ENCODE measurements at regions not wholly inside any gene's neighbourhood (a gene's known extent, or its start where the extent isn't known, plus 50 kb on each side); places are given as distances from the start of the nearest gene placed in this dataset.

DNA sequence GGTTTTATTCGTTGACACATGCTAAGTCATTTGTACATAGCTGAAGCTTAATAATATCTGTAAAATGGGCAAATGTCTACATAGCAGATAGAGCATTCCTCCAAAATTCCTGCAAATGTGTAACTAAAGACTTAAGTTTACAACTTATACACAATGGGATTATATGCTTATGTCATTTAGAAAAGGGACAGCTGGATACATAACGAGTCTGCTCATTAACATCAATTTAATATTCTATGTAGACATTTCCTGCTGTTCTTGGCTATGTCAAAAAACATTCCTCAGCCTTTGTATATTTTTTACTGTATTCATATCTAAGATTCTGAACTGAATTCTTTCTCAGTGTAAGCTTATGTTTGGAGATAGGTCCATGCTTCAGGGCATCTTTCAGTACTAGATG is 762.2 kb downstream of the NR2F2 start:
- Histone ChIP-seq H3K36me3 (ENCODE audit: control insufficient read depth, insufficient read depth, low read length) (no peaks in the 10 kb centered on the region), H3K4me1 (replicated peaks in 1 of 2; ENCODE audit: control insufficient read depth in 2 of 2, insufficient read depth in 2 of 2, low read length in 2 of 2) (no peaks in the 10 kb centered on the region), H3K27me3 (ENCODE audit: control insufficient read depth in 2 of 2, insufficient read depth in 2 of 2, low read length in 2 of 2) (no peaks in the 10 kb centered on the region), H3K4me2 (ENCODE audit: insufficient read depth, low read length) (no peak overlapping the region), H3K4me3 (no peak overlapping the region), H3K27ac (ENCODE audit: extremely low read depth, low read depth, low read length) (no peak overlapping the region), H3K9me1 (ENCODE audit: control insufficient read depth, insufficient read depth, low read length) (no peaks in the 10 kb centered on the region), H4K20me1 (replicated peaks; ENCODE audit: control insufficient read depth, insufficient read depth, low read length) (no peaks in the 10 kb centered on the region), H3K9me3 (replicated peaks; ENCODE audit: control insufficient read depth, insufficient read depth, low read depth, low read length) (no peaks in the 10 kb centered on the region), H2AFZ (ENCODE audit: low read depth, low read length) (no peak overlapping the region), H3K79me2 (ENCODE audit: control insufficient read depth, insufficient read depth, low read length) (no peaks in the 10 kb centered on the region), H3K9ac (ENCODE audit: insufficient read depth in 1 of 2, low read depth in 2 of 2, low read length in 2 of 2) (no peak overlapping the region)
- ChIA-PET CTCF (ENCODE audit: low intra/inter-chr PET ratio) (no interaction called here), POLR2A (no interaction called here)
- FAIRE-seq, result no peak
- no peak for ATAC-seq
- WGBS (ENCODE audit: insufficient coverage, low coverage, missing lambda C conversion rate), result 7% methylated on average over 2 of the region's 2 CpGs
- BruUV-seq (replicated peaks), result no TSS peak
- TF ChIP-seq, protein P1, sequence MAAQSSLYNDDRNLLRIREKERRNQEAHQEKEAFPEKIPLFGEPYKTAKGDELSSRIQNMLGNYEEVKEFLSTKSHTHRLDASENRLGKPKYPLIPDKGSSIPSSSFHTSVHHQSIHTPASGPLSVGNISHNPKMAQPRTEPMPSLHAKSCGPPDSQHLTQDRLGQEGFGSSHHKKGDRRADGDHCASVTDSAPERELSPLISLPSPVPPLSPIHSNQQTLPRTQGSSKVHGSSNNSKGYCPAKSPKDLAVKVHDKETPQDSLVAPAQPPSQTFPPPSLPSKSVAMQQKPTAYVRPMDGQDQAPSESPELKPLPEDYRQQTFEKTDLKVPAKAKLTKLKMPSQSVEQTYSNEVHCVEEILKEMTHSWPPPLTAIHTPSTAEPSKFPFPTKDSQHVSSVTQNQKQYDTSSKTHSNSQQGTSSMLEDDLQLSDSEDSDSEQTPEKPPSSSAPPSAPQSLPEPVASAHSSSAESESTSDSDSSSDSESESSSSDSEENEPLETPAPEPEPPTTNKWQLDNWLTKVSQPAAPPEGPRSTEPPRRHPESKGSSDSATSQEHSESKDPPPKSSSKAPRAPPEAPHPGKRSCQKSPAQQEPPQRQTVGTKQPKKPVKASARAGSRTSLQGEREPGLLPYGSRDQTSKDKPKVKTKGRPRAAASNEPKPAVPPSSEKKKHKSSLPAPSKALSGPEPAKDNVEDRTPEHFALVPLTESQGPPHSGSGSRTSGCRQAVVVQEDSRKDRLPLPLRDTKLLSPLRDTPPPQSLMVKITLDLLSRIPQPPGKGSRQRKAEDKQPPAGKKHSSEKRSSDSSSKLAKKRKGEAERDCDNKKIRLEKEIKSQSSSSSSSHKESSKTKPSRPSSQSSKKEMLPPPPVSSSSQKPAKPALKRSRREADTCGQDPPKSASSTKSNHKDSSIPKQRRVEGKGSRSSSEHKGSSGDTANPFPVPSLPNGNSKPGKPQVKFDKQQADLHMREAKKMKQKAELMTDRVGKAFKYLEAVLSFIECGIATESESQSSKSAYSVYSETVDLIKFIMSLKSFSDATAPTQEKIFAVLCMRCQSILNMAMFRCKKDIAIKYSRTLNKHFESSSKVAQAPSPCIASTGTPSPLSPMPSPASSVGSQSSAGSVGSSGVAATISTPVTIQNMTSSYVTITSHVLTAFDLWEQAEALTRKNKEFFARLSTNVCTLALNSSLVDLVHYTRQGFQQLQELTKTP (IDR thresholded peaks at IDR 0.05; ENCODE audit: low read depth in 1 of 2, partially characterized antibody in 2 of 2), result no peak
- TF ChIP-seq NUFIP1 (IDR thresholded peaks at IDR 0.05; ENCODE audit: partially characterized antibody), result no peak
- no peak for TF ChIP-seq ZNF431 (CRISPR knock-in tag; IDR thresholded peaks at IDR 0.05)
- in situ Hi-C loops (cut with MboI), result no loop called here
- intact Hi-C loops (cut with micrococcal nuclease), result no loop called here
- no peak for DNase-seq (ENCODE audit: extremely low read depth in 1 of 4, low spot score in 3 of 4)

All from K562 (cell line).